Stimulated activated CD4-positive, alpha-beta T cell treated with anti-CD3 and anti-CD28 coated beads, TNF-alpha, amount 100 ng/mL, for 1 hour (primary cell): ENCODE measurements at regions not wholly inside any gene's neighbourhood (a gene's known extent, or its start where the extent isn't known, plus 50 kb on each side); places are given as distances from the start of the nearest gene placed in this dataset.
"Not testable (repeated sequence)": the region's sequence is repeated elsewhere in the genome, so short reads cannot be mapped to it uniquely, and the experiment has no call there.

Experiments used
- DNase-seq, 3 donors: peaks; one replicate each; pipeline ENCODE4 v3.0.0-alpha.2; 2020; ENCODE audit warnings: low read depth in 3 of 3, low spot score in 1 of 3

DNA sequence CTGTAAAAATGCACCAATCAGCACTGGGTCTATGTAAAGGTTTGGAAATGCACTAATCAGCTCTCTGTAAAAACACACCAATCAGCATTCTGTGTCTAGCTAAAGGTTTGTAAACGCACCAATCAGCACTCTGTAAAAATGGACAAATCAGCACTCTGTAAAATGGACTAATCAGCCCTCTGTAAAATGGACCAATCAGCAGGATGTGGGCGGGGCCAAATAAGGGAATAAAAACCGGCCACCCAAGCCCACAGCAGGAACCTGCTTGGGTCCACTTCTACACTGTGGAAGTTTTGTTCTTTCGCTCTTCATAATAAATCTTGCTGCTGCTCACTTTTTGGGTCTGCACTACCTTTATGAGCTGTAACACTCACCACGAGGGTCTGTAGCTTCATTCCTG is 101.0 kb downstream of the SMC2 start:
- DNase-seq, result not testable (repeated sequence)

DNA sequence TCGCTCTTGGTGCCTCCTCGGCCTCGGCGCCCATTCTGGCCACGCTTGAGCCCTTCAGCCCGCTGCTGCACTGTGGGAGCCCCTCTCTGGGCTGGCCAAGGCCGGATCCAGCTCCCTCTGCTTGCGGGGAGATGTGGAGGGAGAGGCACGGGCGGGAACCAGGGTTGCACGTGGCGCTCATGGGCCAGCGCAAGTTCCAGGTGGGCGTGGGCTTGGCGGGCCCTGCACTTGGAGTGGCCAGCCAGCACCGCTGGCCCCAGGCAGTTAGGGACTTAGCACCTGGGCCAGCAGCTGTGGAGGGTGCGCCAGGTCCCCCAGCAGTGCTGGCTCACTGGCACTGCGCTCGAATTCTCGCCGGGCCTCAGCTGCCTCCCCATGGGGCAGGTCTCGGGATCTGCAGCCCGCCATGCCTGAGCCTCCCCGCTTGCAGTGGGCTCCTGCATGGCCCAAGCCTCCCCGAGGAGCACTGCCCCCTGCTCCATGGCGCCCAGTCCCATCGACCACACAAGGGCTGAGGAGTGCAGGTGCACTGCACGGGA is 106.4 kb downstream of the SMC2 start:
- DNase-seq, result no peak

DNA sequence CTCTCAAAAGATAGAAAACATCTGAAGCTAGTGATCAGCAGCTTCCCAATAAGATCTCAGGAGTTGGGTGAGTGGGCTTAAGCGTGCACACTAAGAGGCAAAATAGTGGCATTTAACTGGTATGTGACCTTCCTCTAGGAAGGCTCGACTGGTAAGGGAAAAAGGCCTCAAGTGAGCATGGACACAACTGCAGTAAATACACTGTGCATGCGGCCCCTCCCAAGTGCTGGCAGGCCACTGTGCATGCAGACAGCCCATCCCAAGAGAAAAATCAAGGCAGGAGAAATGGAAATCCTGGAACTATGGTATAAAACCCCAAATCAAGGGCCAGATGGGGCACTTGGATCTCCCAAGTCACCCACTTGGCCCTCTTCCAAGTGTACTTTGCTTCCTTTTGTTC is 112.7 kb downstream of the SMC2 start:
- DNase-seq, result no peak

DNA sequence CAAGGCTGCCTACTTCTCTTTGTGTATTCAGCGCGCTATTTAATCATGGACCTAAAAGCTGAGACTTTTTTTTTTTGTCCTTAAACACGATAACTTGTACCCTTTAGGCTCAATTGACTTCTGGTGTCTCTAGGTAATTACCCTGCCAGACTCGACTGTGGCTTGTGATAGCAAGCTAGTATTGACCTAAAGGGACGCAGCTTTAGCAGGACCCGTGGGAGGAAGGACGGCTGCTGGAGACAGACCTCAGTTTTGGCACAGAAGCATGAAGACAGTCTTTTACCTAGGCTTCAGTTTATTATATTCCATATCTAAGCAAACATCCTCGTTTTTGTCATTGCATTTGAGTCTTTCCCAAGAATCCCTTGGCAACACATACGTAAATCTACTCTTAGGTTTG is 115.3 kb downstream of the SMC2 start:
- DNase-seq, result no peak

DNA sequence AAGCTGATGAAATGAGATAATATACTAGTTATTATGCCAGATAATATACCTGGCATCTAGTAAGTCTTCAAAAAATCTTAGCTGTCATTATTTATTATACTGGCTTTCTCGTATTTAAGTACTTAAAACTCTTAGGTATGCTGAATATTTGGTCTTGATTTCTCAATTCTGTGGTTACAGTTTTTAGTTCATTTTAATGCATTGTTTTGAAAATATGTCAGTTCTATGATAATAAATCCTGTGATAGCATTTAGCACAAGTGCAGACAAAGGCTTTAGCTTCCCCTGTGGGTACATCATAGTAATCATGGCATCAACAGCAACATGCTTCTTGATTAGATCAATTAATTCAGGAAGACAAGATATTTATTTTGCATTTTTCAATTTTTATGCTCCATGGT is 133.0 kb downstream of the SMC2 start:
- DNase-seq, result no peak

DNA sequence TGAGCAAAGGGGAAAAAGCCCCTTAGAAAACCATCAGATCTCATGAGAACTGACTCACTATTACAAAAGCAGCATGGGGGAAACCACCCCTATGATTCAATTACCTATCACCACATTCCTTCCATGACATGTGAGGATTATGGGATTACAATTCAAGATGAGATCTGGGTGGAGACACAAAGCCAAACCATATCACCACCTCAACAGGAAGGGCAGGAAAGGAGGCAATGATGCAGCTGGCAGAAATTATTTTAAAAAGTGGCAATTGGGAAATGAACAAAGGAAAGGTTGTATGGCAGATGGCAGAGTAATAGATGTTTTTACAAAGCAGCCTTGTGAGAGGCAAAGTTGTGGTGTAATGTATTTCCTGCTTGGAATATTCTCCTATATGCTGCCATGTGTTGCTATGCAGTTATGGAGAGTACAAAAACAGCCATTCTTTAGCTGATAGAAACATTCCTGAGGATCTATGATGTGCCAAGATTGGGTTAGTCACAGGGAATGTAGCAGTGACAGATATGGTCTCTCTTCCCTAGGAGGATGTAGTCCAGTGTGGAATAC is 138.8 kb downstream of the SMC2 start:
- DNase-seq, result no peak

DNA sequence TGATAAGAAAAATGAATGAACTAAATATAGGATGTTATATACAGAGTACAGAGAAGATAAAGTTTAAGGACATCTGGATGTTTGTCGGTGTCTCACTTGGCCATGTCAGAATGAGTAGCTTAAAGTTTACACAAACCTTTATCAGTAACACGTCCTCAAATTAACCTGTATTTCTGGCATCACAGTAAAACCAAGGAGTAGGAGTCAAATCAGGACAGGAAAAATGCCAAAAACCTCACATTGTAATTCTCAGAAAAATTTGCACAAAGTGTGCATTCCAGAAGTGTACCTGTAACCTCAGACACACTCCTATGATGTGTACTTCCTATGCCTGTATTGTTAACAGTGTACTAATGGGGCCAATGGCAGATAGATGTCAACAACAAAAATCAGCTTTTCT is 139.3 kb downstream of the SMC2 start:
- no peak for DNase-seq

DNA sequence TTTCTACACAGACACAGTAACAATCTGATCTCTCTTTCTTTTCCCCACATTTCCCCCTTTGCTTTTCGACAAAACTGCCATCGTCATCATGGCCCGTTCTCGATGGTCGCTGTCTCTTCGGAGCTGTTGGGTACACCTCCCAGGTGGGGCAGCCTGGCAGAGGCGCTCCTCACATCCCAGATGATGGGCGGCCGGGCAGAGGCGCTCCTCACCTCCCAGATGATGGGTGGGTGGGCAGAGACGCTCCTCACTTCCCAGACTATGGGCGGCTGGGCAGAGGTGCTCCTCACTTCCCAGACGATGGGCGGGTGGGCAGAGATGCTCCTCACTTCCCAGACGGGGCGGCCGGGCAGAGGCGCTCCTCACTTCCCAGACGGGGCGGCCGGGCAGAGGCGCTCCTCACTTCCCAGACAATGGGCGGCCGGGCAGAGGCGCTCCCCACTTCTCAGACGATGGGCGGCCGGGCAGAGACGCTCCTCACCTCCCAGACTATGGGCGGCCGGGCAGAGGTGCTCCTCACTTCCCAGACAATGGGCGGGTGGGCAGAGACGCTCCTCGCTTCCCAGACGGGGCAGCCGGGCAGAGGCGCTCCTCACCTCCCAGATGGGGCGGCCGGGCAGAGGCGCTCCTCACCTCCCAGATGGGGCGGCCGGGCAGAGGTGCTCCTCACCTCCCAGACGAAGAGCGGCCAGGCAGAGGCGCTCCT is 140.7 kb downstream of the SMC2 start:
- DNase-seq, result not testable (repeated sequence)

DNA sequence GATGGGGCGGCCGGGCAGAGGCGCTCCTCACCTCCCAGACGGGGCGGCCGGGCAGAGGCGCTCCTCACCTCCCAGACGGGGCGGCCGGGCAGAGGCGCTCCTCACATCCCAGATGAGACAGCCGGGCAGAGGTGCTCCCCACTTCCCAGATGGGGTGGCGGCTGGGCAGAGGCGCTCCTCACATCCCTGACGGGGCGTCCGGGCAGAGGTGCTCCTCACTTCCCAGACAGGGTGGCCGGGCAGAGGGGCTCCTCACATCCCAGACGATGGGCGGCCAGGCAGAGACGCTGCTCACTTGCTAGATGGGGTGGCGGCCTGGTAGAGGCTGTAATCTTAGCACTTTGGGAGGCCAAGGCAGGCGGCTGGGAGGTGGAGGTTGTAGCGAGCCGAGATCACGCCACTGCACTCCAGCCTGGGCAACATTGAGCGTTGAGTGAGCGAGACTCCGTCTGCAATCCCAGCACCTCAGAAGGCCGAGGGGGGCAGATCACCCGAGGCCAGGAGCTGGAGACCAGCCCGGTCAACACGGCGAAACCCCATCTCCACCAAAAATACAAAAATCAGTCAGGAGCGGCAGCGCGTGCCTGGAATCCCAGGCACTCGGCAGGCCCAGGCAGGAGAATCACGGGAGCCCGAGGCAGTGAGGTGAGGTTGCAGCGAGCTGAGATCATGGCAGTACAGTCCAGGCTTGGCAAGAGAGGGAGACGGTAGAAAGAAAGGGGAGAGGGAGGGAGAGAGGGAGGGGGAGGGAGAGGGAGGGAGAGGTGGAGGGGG is 141.4 kb downstream of the SMC2 start:
- DNase-seq, result peak in 1 of 3 donors; percentile 0

DNA sequence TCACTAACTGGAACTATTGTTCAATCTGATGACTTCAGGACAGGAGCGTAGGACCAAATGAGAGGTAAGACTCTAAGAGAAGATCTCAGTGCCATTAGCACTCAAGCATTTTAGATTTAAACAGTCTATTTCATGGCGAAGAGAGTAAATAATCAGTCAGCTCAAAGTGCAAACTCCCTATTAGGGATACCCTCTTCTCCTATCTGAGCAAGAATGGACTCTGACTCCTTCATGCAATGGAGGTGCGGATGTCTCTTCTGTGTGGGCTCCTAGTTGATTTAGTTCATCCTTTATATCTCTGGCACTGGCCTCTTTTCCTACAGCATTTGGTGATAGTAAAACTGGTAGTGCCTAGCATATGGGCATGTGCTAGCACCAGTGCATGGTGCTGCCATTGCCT is 144.6 kb downstream of the SMC2 start:
- no peak for DNase-seq

DNA sequence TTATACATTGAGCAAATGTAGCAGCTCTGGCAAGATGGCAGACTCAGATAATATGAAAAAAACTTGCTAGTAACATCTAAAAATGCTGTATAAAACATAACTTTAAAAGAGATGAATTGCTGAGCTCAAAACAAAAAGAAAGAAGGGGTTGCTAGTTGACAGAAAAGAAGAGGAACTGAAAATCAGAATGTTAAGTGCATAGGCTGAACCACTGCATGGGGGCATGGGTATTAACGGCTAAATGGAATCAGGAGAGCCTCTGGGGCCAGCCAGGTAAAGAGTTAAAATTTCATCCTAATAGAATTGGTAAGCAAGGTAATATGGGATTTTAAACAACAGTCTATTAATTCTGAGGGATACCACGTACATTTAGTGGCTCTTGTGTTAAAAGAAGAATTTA is 146.8 kb downstream of the SMC2 start:
- DNase-seq, result no peak

DNA sequence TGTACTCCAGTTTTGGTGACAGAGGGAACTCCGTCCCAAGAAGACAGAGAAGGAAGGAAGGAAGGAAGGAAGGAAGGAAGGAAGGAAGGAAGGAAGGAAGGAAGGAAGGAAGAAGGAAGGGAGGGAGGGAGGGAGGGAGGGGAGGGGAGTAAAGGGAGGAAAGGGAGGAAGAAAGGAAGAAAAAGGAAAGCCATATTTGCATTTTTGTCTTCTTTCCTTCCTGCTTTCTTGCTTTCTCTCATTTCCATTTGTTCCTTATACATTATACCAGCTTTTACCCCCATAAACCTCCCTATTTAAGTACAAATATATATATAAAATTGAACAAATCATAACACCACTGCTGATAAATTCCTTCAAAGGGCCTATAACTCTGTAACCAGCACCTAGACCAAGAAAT is 151.8 kb downstream of the SMC2 start:
- DNase-seq, result no peak

DNA sequence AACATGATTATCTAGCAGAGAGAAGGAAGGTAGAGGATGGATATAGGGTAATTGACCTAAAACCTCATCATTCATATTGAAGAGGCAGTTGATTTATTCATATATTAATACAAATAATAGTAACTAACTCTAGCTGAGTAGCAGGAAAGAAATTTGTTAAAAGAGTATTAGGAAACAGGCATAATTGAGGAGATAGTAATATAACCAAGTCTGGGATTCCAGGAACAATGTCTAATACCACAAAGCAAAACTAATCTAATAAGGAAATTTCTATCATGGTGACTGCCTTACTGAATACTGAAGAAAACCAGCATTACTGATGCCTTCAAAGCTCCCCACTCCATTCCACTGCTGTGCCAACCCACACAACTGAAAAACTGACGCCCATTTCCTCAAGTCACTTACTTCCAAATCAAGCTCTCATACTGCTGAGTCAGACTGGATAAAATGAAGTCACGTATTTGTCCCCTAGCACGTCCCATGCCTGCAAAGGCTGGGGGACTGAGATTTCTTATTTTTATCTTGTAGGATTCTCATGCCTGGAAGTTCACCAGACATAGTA is 153.9 kb downstream of the SMC2 start:
- no peak for DNase-seq

DNA sequence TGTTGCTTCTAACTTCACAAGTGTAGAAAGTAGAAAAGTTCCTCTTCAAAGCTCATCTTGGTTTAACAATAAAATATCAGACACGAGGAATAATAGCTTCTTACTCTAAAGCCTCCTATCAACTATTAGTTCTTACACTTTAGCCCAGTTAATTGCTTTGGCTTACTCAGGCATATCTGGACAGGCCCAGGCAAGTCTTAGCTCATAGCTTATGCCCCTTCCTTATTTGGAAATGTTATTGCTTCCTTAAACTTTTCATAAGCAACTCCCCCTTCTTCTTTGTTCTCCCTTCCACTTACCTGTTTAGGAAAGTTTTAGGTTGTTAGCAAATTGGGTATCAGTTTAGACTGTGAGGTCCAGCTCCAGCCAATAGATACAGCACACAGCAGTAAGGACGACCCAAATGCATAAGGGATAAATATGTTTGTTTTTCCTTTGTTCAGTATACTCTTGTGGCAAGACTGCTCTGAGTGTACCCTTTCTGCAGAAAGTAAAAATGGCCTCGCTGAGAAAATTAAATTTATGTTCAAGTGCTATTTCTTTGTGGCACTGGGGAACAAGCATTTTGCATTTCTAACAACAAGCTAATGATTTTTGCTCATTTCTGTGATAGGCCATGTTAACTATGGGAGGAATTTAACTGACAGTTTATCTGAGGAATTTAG is 162.1 kb downstream of the SMC2 start:
- DNase-seq, result no peak

DNA sequence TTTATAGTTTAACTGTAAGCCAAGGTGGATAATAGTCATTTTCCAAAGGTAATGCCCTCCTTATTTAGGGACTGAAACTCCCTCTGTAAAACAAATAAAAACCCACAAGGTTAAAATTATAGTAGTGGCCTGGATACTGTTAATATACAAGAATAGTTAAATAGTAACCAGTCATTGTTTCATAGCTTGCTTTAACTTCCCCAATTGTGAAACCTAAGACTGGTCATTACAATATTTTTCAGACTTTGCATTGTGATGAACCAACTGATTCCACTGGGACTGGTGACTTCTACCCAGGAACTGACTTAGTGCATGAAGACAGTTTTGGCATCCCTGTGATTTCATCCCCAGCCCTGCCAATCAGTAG is 162.6 kb downstream of the SMC2 start:
- DNase-seq, result no peak

DNA sequence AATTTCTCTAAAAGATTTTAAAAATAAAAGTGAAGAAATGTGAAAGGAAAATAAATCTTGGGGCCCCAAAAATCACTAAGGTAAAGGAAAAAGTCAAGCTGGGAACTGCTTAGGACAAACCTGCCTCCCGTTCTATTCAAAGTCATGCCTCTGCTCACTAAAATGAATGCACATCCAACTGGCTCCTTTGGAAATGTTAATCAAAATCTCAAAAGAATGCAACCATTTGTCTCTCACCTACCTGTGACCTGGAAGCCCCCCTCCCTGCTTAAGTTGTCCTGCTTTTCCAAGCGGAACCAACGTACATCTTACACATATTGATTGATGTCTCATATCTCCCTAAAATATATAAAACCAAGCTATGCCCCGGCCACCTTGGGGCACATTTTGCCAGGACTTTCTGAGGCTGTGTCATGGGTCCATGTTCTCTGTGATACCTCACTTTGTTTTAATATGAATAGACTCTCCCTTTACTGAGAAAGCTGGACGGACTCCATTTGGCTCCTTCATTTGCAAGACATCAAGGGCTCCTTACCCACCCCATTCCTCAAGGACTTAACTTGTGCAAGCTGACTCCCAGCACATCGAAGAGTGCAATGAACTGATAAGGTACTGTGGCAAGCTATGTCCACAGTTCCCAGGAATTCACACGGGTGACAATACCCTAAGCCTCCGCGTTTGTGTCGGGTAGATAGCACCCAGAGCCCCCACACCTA is 164.3 kb downstream of the SMC2 start:
- DNase-seq, result no peak

DNA sequence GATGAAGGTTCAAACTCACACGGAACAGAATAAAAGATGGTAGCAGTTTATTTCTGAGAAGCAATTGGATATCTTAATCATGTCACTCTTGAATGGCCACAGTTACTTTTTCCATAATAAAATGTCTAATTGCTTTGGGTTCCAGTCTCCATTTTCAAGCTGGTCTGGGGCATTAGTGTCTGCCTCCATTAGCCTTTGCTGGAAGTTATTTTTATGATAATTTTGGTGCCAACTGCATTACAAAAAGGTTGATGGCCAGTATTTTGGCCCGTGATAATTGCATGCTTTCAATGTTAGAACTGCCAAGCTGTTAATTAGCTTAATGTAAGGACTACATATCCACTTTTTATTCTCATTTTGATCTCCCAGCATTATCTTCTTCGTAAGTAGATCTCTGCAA is 165.9 kb downstream of the SMC2 start:
- DNase-seq, result no peak

DNA sequence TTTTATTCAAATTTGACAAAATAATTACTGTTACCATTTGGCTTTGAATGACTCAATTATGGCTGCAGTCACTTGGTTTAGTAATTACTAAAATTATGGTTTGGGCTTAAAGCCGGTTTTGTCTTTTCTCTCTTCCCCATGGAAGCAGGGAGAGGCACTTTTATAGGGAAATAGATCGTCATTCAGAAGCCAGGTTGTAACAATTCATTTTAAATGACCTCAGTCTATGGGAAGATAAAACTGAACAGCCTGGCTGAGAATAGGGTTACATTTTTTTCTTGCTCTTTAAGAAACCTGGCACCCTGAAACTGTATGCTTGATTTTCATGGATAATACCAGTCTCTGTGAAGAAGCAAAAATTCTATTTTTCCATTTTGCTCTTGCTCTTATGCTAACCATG is 169.8 kb downstream of the SMC2 start:
- no peak for DNase-seq

DNA sequence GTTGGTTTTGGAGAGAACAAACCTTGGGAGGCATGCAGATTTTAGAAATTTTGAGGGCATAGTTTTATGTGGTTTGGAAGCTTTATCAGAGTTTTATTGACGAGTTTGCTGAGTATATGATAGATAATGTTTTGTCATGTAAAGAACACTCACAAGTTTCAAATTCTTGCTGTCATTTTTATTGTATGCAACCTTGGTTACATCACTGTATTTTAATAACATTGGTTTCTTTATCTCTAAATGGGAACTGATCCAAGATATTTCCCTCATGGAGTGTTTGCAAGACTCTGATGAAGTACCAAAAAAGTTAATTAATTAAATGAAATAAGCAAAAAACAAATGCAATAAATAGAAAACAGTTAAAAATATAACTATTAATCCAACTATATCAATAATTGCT is 170.3 kb downstream of the SMC2 start:
- DNase-seq, result no peak

DNA sequence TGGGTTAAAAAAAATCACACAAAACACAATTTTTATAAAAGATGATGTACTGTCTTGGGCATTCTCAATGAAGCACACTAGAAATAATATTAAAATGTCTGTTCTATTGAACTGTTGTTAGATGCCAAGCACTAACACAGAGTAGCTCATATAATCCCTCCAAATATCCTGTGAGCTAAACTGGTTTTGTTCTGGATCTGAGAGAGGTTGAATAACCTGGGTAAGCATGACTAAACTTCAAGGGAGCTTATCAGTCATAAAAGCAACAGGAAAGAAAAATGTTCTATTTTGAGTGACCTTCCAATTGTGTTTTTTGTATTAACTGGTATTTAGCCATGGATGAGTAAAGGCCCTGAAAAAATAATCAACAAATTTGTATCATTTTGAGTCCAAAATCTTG is 175.3 kb downstream of the SMC2 start:
- no peak for DNase-seq
